ENCODE measurements at regions not wholly inside any gene's neighbourhood (a gene's known extent, or its start where the extent isn't known, plus 50 kb on each side); places are given as distances from the start of the nearest gene placed in this dataset.

DNA sequence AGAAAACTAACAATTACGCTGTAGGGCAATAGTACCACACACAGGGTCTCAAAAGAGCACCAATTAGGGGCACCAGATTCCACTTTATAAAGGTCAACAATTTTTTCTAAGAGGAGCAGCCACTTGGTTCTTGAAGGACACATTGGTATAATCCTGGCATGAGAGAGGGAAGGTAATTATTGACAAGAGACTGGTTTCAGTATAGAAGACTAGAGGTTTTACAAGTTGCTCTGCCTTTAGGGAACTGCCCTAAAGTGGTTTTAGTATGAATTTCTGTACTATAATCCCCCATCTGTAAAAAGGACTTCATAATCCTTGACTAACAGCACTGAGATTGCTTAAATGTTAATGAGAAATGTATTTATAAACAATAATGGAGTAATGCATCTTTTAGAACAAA is 648.5 kb upstream of the PTBP2 start:
- TF ChIP-seq POLR2A (IDR thresholded peaks at IDR 0.05), result no peak
- TF ChIP-seq, protein P1, sequence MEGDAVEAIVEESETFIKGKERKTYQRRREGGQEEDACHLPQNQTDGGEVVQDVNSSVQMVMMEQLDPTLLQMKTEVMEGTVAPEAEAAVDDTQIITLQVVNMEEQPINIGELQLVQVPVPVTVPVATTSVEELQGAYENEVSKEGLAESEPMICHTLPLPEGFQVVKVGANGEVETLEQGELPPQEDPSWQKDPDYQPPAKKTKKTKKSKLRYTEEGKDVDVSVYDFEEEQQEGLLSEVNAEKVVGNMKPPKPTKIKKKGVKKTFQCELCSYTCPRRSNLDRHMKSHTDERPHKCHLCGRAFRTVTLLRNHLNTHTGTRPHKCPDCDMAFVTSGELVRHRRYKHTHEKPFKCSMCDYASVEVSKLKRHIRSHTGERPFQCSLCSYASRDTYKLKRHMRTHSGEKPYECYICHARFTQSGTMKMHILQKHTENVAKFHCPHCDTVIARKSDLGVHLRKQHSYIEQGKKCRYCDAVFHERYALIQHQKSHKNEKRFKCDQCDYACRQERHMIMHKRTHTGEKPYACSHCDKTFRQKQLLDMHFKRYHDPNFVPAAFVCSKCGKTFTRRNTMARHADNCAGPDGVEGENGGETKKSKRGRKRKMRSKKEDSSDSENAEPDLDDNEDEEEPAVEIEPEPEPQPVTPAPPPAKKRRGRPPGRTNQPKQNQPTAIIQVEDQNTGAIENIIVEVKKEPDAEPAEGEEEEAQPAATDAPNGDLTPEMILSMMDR (IDR thresholded peaks at IDR 0.05 in 4 of 5, conservative IDR thresholded peaks at IDR 0.05 in 1 of 5), result no peak

Data from gastrocnemius medialis (tissue), 4 donors.